Occipital lobe (tissue), 1 donor: ENCODE measurements at regions not wholly inside any gene's neighbourhood (a gene's known extent, or its start where the extent isn't known, plus 50 kb on each side); places are given as distances from the start of the nearest gene placed in this dataset.
"Not testable (repeated sequence)": the region's sequence is repeated elsewhere in the genome, so short reads cannot be mapped to it uniquely, and the experiment has no call there.

Experiments used
- DNase-seq: peaks from one replicate; lab custom pipeline; 2025; lab: John Stamatoyannopoulos, UW

- DNase-seq, result no peak
Measured at GRCh38 chr17:36695082-36695481, 93.7 kb downstream of the MRM1 start.

- DNase-seq, result not testable (repeated sequence)
Measured at GRCh38 chr17:36695710-36696109, 94.3 kb downstream of the MRM1 start.

- DNase-seq, result no peak
Measured at GRCh38 chr17:36696805-36697204, 95.4 kb downstream of the MRM1 start.

- DNase-seq, result no peak
Measured at GRCh38 chr17:36697903-36698530, 96.6 kb downstream of the MRM1 start.

- DNase-seq, result no peak
Measured at GRCh38 chr17:36701429-36702099, 100.2 kb downstream of the MRM1 start.

- DNase-seq, result no peak
Measured at GRCh38 chr17:36702636-36703035, 101.3 kb downstream of the MRM1 start.

- no peak for DNase-seq
Measured at GRCh38 chr17:36703860-36704266, 102.5 kb downstream of the MRM1 start.

- DNase-seq, result no peak
Measured at GRCh38 chr17:36705283-36705795, 104.0 kb downstream of the MRM1 start.

GRCh38 chr17:36705874-36706731 lies 104.7 kb downstream of the MRM1 start:
- DNase-seq, result no peak

GRCh38 chr17:36707904-36708303 lies 106.5 kb downstream of the MRM1 start:
- no peak for DNase-seq

- no peak for DNase-seq
Measured at GRCh38 chr17:36714789-36715188, 113.4 kb downstream of the MRM1 start.

- no peak for DNase-seq
Measured at GRCh38 chr17:36715951-36716350, 114.6 kb downstream of the MRM1 start.

GRCh38 chr17:36717088-36717487 lies 115.7 kb downstream of the MRM1 start:
- no peak for DNase-seq

- DNase-seq, result no peak
Measured at GRCh38 chr17:36720131-36720530, 118.7 kb downstream of the MRM1 start.

- DNase-seq, result no peak
Measured at GRCh38 chr17:36721560-36722120, 120.3 kb downstream of the MRM1 start.

GRCh38 chr17:36722121-36722902 lies 120.9 kb downstream of the MRM1 start:
- no peak for DNase-seq

- no peak for DNase-seq
Measured at GRCh38 chr17:36722903-36723263, 121.5 kb downstream of the MRM1 start.

- no peak for DNase-seq
Measured at GRCh38 chr17:36723459-36724025, 122.2 kb downstream of the MRM1 start.

- no peak for DNase-seq
Measured at GRCh38 chr17:36726199-36726598, 124.8 kb downstream of the MRM1 start.

- DNase-seq, result no peak
Measured at GRCh38 chr17:36727052-36727451, 125.7 kb downstream of the MRM1 start.

- DNase-seq, result no peak
Measured at GRCh38 chr17:36727577-36727976, 126.2 kb downstream of the MRM1 start.
